ENCODE measurements at regions not wholly inside any gene's neighbourhood (a gene's known extent, or its start where the extent isn't known, plus 50 kb on each side); places are given as distances from the start of the nearest gene placed in this dataset.

- no peak overlapping the region for H3K4me3 ChIP-seq (ENCODE audit: control insufficient read depth, low read depth, low read length)
- TF ChIP-seq CTCF (IDR thresholded peaks at IDR 0.05; ENCODE audit: control insufficient read depth, insufficient read depth, low read depth, low read length, missing control alignments): no peak
- DNase-seq (ENCODE audit: low read depth): no peak
Observed at GRCh38 chr6:165956874-165957273, 210.8 kb downstream of the TBXT start.

- no peak for DNase-seq (ENCODE audit: low read depth)
- H3K4me3 ChIP-seq (ENCODE audit: control insufficient read depth, low read depth, low read length): no peak overlapping the region
- TF ChIP-seq CTCF (IDR thresholded peaks at IDR 0.05; ENCODE audit: control insufficient read depth, insufficient read depth, low read depth, low read length, missing control alignments): no peak
Observed at GRCh38 chr6:165952514-165952913, 215.1 kb downstream of the TBXT start.

- DNase-seq (ENCODE audit: low read depth): no peak
- H3K4me3 ChIP-seq (ENCODE audit: control insufficient read depth, low read depth, low read length): no peak overlapping the region
- no peak for TF ChIP-seq CTCF (IDR thresholded peaks at IDR 0.05; ENCODE audit: control insufficient read depth, insufficient read depth, low read depth, low read length, missing control alignments)
Observed at GRCh38 chr6:165950316-165950715, 217.3 kb downstream of the TBXT start.

GRCh38 chr6:165949324-165949723 lies 218.3 kb downstream of the TBXT start:
- no peak for TF ChIP-seq CTCF (IDR thresholded peaks at IDR 0.05; ENCODE audit: control insufficient read depth, insufficient read depth, low read depth, low read length, missing control alignments)
- DNase-seq (ENCODE audit: low read depth): no peak
- H3K4me3 ChIP-seq (ENCODE audit: control insufficient read depth, low read depth, low read length): no peak overlapping the region

GRCh38 chr6:165944002-165944466 lies 223.6 kb downstream of the TBXT start:
- no peak overlapping the region for H3K4me3 ChIP-seq (ENCODE audit: control insufficient read depth, low read depth, low read length)
- DNase-seq (ENCODE audit: low read depth): no peak
- TF ChIP-seq CTCF (IDR thresholded peaks at IDR 0.05; ENCODE audit: control insufficient read depth, insufficient read depth, low read depth, low read length, missing control alignments): no peak

- TF ChIP-seq CTCF (IDR thresholded peaks at IDR 0.05; ENCODE audit: control insufficient read depth, insufficient read depth, low read depth, low read length, missing control alignments): no peak
- DNase-seq (ENCODE audit: low read depth): no peak
- no peak overlapping the region for H3K4me3 ChIP-seq (ENCODE audit: control insufficient read depth, low read depth, low read length)
Observed at GRCh38 chr6:165941786-165942185, 225.9 kb downstream of the TBXT start.

GRCh38 chr6:165941249-165941775 lies 226.3 kb downstream of the TBXT start:
- no peak for TF ChIP-seq CTCF (IDR thresholded peaks at IDR 0.05; ENCODE audit: control insufficient read depth, insufficient read depth, low read depth, low read length, missing control alignments)
- no peak overlapping the region for H3K4me3 ChIP-seq (ENCODE audit: control insufficient read depth, low read depth, low read length)
- DNase-seq (ENCODE audit: low read depth): no peak

Measured in AG09309 (cell line).